ENCODE measurements at regions not wholly inside any gene's neighbourhood (a gene's known extent, or its start where the extent isn't known, plus 50 kb on each side); places are given as distances from the start of the nearest gene placed in this dataset.

- TF ChIP-seq USF1 (IDR thresholded peaks at IDR 0.05; ENCODE audit: borderline replicate concordance, low read depth): no peak
- TF ChIP-seq CTCF (IDR thresholded peaks at IDR 0.05): no peak
- no peak for TF ChIP-seq IRF3 (IDR thresholded peaks at IDR 0.05; ENCODE audit: low read depth, low read length)
Measured at GRCh38 chr10:78644550-78644949, 424.2 kb upstream of the ZMIZ1 start.
